ENCODE measurements at regions not wholly inside any gene's neighbourhood (a gene's known extent, or its start where the extent isn't known, plus 50 kb on each side); places are given as distances from the start of the nearest gene placed in this dataset.

- H3K4me1 ChIP-seq (replicated peaks in 1 of 2; ENCODE audit: control insufficient read depth in 2 of 2, insufficient read depth in 2 of 2, low read length in 2 of 2), result no peaks in the 10 kb centered on the region
- no peak overlapping the region for H2AFZ ChIP-seq (ENCODE audit: low read depth, low read length)
- H3K27me3 ChIP-seq (ENCODE audit: control insufficient read depth in 2 of 2, insufficient read depth in 2 of 2, low read length in 2 of 2), result no peaks in the 10 kb centered on the region
- in situ Hi-C loops (cut with MboI), result no loop called here
- H3K4me3 ChIP-seq, result no peak overlapping the region
- H3K27ac ChIP-seq (ENCODE audit: extremely low read depth, low read depth, low read length), result no peak overlapping the region
- intact Hi-C loops (cut with micrococcal nuclease), result no loop called here
- H3K79me2 ChIP-seq (ENCODE audit: control insufficient read depth, insufficient read depth, low read length), result no peaks in the 10 kb centered on the region
- H3K36me3 ChIP-seq (ENCODE audit: control insufficient read depth, insufficient read depth, low read length), result no peaks in the 10 kb centered on the region
- no peak for TF ChIP-seq RBM39 (optimal IDR thresholded peaks at IDR 0.05; ENCODE audit: low read depth, low read length)
- TF ChIP-seq ZKSCAN8 (CRISPR knock-in tag; IDR thresholded peaks at IDR 0.05), result no peak
- no peak for TF ChIP-seq HBP1 (CRISPR knock-in tag; IDR thresholded peaks at IDR 0.05)
- TF ChIP-seq CTCF (IDR thresholded peaks at IDR 0.05 in 2 of 3, conservative IDR thresholded peaks at IDR 0.05 in 1 of 3; ENCODE audit: insufficient read depth in 2 of 3, low read depth in 1 of 3, low read length in 3 of 3), result no peak
- TF ChIP-seq NR1H2 (CRISPR knock-in tag; IDR thresholded peaks at IDR 0.05), result no peak
- TF ChIP-seq HNRNPH1 (optimal IDR thresholded peaks at IDR 0.05; ENCODE audit: low read depth, low read length), result no peak
- TF ChIP-seq FUS (optimal IDR thresholded peaks at IDR 0.05; ENCODE audit: low read depth, low read length), result no peak
- no peak for TF ChIP-seq HMG20A (CRISPR knock-in tag; conservative IDR thresholded peaks at IDR 0.05)
- no peak for TF ChIP-seq CHCHD3 (CRISPR knock-in tag; IDR thresholded peaks at IDR 0.05)
- TF ChIP-seq ETS2 (tag; IDR thresholded peaks at IDR 0.05; ENCODE audit: borderline replicate concordance, poor library complexity, severe bottlenecking), result no peak
- FAIRE-seq (no peak), DNase-seq (ENCODE audit: extremely low read depth in 1 of 4, low spot score in 3 of 4) (no peak), ATAC-seq (no peak)
- POLR2A ChIA-PET, result no interaction called here
- no peaks in the 10 kb centered on the region for H4K20me1 ChIP-seq (replicated peaks; ENCODE audit: control insufficient read depth, insufficient read depth, low read length)
- CTCF ChIA-PET (ENCODE audit: low intra/inter-chr PET ratio), result no interaction called here
- BruUV-seq (replicated peaks), result no TSS peak
- no peak overlapping the region for H3K4me2 ChIP-seq (ENCODE audit: insufficient read depth, low read length)
- H3K9ac ChIP-seq (ENCODE audit: insufficient read depth in 1 of 2, low read depth in 2 of 2, low read length in 2 of 2), result no peak overlapping the region
- H3K9me3 ChIP-seq (replicated peaks; ENCODE audit: control insufficient read depth, insufficient read depth, low read depth, low read length), result no peaks in the 10 kb centered on the region
- no peaks in the 10 kb centered on the region for H3K9me1 ChIP-seq (ENCODE audit: control insufficient read depth, insufficient read depth, low read length)
Measured at GRCh38 chr3:28150465-28151206, 90.8 kb upstream of the CMC1 start.

Measured in K562 (cell line).